ENCODE measurements at regions not wholly inside any gene's neighbourhood (a gene's known extent, or its start where the extent isn't known, plus 50 kb on each side); places are given as distances from the start of the nearest gene placed in this dataset.

- DNase-seq (ENCODE audit: low read depth): no peak
Measured at GRCh38 chr14:104277416-104278213, 139.2 kb downstream of the KIF26A start.

DNA sequence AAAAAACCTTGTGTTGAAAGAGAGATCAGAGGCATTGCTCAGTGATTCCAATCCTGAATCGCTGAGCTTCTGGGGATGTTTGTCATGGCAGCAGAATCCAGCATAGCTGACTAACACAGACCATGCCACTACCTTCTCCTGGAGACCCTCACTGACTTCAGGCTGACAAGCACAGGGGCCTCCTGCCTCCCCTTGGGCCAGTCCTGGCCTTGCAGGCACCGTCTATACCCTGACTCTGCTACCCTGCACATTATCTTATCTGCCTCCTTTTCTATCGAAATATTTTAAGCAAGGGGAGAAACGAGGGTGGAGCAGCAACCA is 139.8 kb downstream of the KIF26A start:
- no peak for DNase-seq (ENCODE audit: low read depth)

- no peak for DNase-seq (ENCODE audit: low read depth)
Measured at GRCh38 chr14:104280085-104280901, 141.9 kb downstream of the KIF26A start.

DNA sequence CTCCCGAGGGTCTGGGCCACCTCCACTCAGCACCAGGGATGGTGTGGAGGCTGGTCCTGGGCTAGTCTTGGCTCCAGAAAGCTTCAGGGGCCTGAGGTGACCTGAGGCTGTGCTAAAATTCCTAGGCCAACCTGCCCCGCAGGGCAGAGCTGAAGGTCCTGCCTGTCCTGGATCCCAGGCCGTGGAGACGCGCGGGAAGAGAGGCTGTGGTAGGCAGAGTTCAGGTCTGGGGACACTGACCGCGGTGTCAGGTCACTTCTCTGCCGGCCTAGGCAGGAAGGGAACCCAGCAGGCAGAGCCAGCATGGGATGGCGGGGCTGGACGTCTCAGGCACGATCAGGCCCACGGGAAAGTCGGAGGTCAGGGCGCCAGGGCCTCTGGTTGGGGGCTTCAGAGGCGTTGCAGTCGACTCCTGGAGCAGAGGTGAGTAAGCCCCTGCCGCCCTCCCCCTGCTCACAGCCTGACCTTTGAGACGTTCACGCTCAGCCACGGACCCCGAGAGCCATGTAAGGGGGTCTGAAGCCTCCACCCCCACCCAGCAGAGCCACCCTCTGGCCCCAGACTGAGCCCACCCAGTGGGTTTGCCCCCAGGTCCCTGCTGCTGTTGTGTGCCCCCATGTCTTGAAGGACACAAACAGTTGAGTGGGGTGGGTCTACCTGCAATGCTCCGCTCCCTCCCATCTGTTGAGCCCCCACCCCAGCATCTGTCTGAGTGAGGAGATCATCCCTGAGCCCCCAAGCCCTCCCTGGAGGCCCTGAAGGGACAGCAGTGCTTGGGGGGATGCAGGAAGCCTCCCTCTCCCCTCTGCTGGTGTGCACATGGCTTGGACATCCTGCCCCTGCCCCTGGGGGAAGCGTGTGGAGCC is 142.7 kb downstream of the KIF26A start:
- DNase-seq (ENCODE audit: low read depth): no peak

DNA sequence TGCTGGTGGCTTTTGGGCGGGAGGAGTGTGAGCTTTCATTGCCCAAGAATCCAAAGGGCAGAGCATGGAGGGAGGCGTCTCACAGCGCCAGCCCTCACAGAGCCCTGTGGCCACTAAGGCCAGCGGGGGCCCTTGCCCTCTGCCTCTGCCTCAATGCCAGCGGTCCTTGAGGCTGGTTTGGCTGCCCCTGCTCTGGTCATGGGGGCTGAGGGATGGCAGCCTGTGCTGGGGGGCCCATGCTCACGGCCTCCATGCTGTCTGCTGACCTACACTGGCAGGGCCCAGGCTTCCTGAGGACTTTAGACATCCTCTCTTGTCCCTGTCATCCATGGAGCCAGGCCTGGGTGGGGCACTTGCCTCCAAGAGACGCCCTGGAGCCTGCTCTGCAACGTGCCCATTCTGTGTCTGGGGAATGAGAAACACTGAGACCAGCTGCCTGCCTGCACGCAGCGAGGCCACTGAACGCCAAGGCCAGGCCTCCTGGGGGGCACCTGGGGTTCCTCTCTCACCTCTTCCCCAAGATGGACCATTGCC is 143.4 kb downstream of the KIF26A start:
- no peak for DNase-seq (ENCODE audit: low read depth)

DNA sequence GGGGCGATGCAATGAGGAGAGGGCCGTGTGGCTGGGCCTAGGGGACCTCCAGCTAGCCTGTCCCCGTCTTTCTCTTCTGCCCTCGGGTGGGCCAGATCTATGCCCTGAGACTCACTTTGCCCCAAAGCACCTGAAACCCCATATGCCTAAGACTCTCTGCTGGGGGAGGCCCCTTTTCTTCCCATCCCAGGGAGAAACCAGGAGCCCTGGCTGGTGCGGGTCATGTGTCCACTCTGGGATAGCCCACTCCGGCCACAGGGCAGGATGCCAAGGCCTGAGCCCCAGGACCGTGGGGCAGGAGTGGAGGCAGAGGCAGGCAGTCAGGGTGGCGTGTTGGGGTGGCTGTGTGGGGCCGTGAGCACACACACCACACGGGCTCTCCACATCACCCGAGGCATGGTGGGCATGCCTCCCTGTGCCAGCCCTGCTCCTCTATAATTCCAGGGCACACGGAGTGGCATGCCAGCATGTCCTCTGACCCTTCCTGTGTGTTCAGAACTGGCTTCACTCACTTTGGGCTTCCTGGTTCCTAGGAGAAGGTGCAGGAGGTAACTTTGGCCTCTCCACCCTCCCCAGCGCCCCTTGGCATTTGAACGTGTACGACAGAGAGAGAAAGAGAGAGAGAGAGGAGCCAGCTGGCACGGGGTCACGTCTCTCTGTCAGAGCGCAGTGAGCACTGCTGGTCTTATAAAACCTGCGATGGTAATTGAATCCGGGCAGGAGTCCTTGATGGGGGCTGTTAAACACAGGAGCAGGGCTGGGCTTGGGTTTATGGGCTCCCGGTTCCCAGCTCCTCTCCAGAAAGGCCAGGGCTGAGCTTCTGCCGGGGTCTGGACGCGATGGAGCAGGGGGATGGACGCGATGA is 144.2 kb downstream of the KIF26A start:
- DNase-seq (ENCODE audit: low read depth): no peak

GRCh38 chr14:104283197-104284106 is 145.1 kb downstream of the KIF26A start:
- no peak for DNase-seq (ENCODE audit: low read depth)

GRCh38 chr14:104284107-104284592 is 145.8 kb downstream of the KIF26A start:
- DNase-seq (ENCODE audit: low read depth): no peak

DNA sequence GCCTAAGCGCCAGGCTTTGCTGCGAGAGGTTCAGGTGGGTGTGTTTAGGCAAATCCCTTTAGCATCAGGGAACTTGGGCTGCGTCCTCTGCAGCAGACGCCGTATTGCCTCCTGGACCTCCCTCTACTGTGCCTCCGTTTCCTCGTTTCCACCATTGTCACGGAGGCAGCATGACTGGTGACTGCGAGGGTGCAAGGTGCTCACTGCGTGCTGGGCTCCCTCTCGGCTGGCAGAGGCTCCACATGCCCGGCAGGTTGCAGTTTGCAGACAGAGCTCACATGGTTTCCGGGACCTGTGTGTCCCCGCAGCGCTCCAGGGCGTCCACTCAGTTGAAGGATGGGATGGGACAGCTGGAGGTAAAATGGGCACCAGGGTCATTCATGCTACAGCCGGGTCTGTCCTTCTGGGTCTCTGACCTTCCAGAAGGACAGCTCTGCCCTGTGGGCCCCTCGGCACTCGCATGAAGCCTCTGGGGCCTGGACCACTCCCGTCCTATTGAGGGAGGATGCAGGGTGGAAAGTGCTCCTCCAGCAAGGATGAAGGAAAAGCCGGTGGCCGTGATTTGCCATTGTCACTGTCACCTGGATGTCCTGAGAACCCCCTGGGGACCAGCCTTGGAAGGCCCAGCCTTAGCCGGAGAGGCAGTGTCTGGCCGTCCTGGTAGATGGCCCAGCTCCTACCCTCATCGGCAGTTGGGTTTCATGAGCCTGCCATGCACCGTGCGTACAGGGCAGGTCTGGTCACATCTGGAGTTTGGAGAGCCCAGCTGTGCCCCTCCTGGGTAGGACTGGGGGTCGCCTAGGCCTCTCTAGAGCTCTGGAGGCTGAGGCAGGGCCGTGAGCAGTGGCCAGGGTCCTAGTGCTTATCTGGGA is 146.5 kb downstream of the KIF26A start:
- DNase-seq (ENCODE audit: low read depth): no peak

DNA sequence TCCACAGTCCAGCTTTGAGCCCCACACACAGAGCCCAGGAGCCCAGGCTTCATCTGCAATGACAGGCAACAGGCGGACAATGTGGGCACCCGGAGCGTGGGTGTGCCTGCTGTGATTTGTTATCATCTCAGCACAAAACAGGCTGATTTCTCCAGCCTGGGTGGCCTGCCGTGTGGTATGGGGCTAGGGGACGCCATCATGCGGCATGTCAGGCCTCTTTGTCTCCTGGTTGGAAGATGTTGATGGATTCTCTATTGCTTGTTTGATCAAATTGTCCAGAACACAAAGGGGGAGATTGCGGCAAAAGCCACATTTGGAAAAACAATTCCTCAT is 147.1 kb downstream of the KIF26A start:
- no peak for DNase-seq (ENCODE audit: low read depth)

DNA sequence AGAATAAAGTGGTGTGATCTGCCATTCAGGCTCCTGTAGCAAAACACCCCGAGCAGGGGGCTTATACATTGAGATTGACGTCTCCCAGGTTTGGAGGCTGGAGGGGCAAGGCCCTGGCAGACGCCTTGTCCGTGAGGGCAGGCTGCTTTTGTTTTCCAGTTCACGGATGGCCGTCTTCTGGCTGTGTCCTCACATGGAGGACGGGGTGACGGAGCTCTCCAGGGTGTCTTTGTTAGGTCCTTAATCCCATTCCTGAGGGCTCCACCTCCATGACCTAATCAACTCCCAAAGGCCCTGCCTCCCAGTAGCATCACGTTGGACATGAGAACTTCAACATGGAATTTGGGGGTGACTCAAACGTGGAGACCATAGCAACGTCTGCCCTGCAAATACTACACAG is 147.7 kb downstream of the KIF26A start:
- DNase-seq (ENCODE audit: low read depth): no peak

DNA sequence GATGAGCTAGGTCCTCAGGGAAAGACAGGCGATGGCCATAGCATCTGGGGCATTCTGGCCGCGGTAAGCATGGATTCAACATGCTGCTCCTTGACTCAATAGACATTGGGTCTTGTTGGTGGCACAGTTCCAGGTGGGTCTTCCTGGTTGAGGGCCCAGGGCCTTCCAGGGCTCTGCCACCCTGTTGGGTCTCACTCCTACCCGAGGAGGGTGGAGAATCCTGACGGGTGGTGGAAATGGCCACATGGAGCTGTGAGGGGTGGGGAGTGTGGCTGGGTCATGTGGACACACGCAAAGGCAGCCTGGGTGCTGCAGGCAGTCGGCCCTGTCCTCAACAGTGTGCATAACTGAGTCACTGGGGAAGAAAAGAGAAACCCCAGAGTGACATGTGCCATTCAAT is 148.1 kb downstream of the KIF26A start:
- DNase-seq (ENCODE audit: low read depth): no peak

GRCh38 chr14:104287301-104288009 is 149.1 kb downstream of the KIF26A start:
- DNase-seq (ENCODE audit: low read depth): no peak

DNA sequence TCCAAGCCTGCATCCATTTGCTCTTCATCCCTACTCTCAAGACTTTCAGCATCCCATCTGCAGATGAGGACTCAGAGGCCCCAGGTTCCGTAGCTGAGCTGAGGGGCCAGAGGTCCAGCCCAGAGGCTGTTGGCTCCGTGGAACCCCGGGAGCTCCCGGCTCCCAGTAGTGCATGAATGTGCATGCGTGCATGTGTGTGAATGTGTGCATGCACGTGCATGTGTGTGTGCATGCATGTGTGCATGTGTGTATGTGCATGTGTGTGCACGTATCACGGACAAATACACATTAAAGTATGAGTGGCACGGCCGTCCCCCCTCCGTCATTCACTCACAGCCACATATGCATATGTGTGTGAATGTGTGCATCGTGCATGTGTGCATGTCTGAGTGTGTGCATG is 149.9 kb downstream of the KIF26A start:
- DNase-seq (ENCODE audit: low read depth): no peak

DNA sequence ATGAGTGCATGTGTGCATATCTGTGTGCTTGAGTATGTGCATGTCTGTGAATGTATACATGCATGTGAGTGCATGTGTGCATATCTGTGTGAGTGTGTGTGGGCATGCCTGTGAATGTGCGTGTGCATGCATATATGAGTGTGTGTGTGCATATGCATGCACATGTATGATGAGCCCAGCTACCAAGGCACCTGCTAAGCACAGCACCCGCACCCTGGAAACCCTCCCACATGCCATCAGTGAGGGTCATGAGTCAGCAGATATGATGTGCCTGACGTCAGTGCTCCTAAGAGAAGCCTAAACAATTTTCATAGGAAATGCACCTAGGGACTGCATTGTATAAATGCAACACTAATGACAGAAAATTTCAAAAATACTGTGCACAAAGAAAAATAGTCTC is 151.1 kb downstream of the KIF26A start:
- no peak for DNase-seq (ENCODE audit: low read depth)

GRCh38 chr14:104290058-104290667 is 151.8 kb downstream of the KIF26A start:
- no peak for DNase-seq (ENCODE audit: low read depth)

- DNase-seq (ENCODE audit: low read depth): no peak
Measured at GRCh38 chr14:104290756-104291122, 152.4 kb downstream of the KIF26A start.
